CD14-positive monocyte (primary cell): ENCODE measurements at regions not wholly inside any gene's neighbourhood (a gene's known extent, or its start where the extent isn't known, plus 50 kb on each side); places are given as distances from the start of the nearest gene placed in this dataset.

Experiments used
- DNase-seq, 3 donors: peaks; one replicate each; pipeline ENCODE4 v3.0.0-alpha.2; 2011 to 2022
- H2AFZ ChIP-seq: 2 replicates; pipeline ENCODE4 v1.6.0; 2012; ENCODE audit warnings: mild to moderate bottlenecking, low read depth, low read length, inconsistent platforms; ENCODE audit not compliant: insufficient read depth, poor library complexity, severe bottlenecking
- H3K27ac ChIP-seq, 2 donors: 1 replicate in 1 of 2; 2 replicates in 1 of 2; pipeline ENCODE4 v1.5.1; 2012 to 2013; ENCODE audit warnings: low read length in 2 of 2, control low read depth in 1 of 2, inconsistent platforms in 1 of 2, low read depth in 1 of 2, mild to moderate bottlenecking in 1 of 2
- H3K27me3 ChIP-seq, 2 donors: one replicate each; pipeline versions ENCODE4 v1.6.0 to v1.6.1; 2011 to 2013; ENCODE audit warnings: low read length in 2 of 2; ENCODE audit not compliant: control insufficient read depth in 2 of 2, insufficient read depth in 2 of 2
- H3K36me3 ChIP-seq, 2 donors: replicated peaks in 1 of 2; 1 replicate in 1 of 2; 2 replicates in 1 of 2; pipeline versions ENCODE4 v1.5.1 to v1.6.1; 2012 to 2013; ENCODE audit warnings: low read length in 2 of 2, control low read depth in 1 of 2, inconsistent platforms in 1 of 2, mild to moderate bottlenecking in 1 of 2; ENCODE audit not compliant: insufficient read depth in 2 of 2, control insufficient read depth in 1 of 2
- H3K4me1 ChIP-seq, 2 donors: 1 replicate in 1 of 2; 2 replicates in 1 of 2; pipeline versions ENCODE4 v1.5.1 to v1.6.1; 2012 to 2013; ENCODE audit warnings: low read length in 2 of 2, control low read depth in 1 of 2, inconsistent platforms in 1 of 2, mild to moderate bottlenecking in 1 of 2, moderate library complexity in 1 of 2; ENCODE audit not compliant: insufficient read depth in 2 of 2, control insufficient read depth in 1 of 2
- H3K4me2 ChIP-seq: replicated peaks from 2 replicates; pipeline ENCODE3; 2012; ENCODE audit warnings: low read length, moderate library complexity, mild to moderate bottlenecking; ENCODE audit not compliant: poor library complexity, severe bottlenecking; ENCODE audit errors: extremely low read depth
- H3K4me3 ChIP-seq, 3 experiments: fragments of 200-600 bp in 1 of 3; sonication (generic) in 1 of 3; replicated peaks in 1 of 3; 1 replicate in 2 of 3; 2 replicates in 1 of 3; pipeline ENCODE4 v1.5.1; 2011 to 2013; ENCODE audit warnings: low read length in 3 of 3, mild to moderate bottlenecking in 3 of 3, control low read depth in 2 of 3, low read depth in 2 of 3, inconsistent platforms in 1 of 3, moderate library complexity in 1 of 3
- H3K79me2 ChIP-seq: 2 replicates; pipeline ENCODE4 v1.6.0; 2012; ENCODE audit warnings: mild to moderate bottlenecking, control low read depth, inconsistent platforms, low read length, moderate library complexity; ENCODE audit not compliant: insufficient read depth
- H3K9ac ChIP-seq: 2 replicates; pipeline ENCODE4 v1.6.0; 2017; ENCODE audit warnings: low read length, mild to moderate bottlenecking; ENCODE audit not compliant: insufficient read depth, poor library complexity, severe bottlenecking
- H3K9me3 ChIP-seq, 2 donors: replicated peaks in 1 of 2; 1 replicate in 1 of 2; 2 replicates in 1 of 2; pipeline versions ENCODE4 v1.5.1 to v1.6.1; 2012 to 2013; ENCODE audit warnings: low read length in 2 of 2, control low read depth in 1 of 2; ENCODE audit not compliant: control insufficient read depth in 1 of 2, insufficient read depth in 1 of 2
- H4K20me1 ChIP-seq: 2 replicates; pipeline ENCODE4 v1.6.0; 2012; ENCODE audit warnings: mild to moderate bottlenecking, low read length, control low read depth, moderate library complexity; ENCODE audit not compliant: insufficient read depth
- H3K27ac Mint-ChIP-seq, 7 donors: one replicate each; pipeline ENCODE4 v1.8.0; 2020; ENCODE audit warnings: mild to moderate bottlenecking in 7 of 7, mixed read lengths in 7 of 7, moderate library complexity in 6 of 7, inconsistent platforms in 2 of 7
- H3K27me3 Mint-ChIP-seq, 3 donors: one replicate each; pipeline ENCODE4 v1.8.0; 2021 to 2022; ENCODE audit warnings: low read depth in 3 of 3, mild to moderate bottlenecking in 3 of 3, mixed read lengths in 3 of 3, moderate library complexity in 3 of 3, inconsistent platforms in 1 of 3
- H3K36me3 Mint-ChIP-seq, 2 donors: one replicate each; pipeline ENCODE4 v1.8.0; 2020; ENCODE audit warnings: mixed read lengths in 2 of 2, inconsistent platforms in 1 of 2, mild to moderate bottlenecking in 1 of 2
- H3K4me1 Mint-ChIP-seq: one replicate; pipeline ENCODE4 v1.8.0; 2020; ENCODE audit warnings: mild to moderate bottlenecking, mixed read lengths
- H3K4me3 Mint-ChIP-seq, 2 donors: one replicate each; pipeline ENCODE4 v1.8.0; 2020; ENCODE audit warnings: mild to moderate bottlenecking in 2 of 2, mixed read lengths in 2 of 2, moderate library complexity in 1 of 2
- H3K9me3 Mint-ChIP-seq, 7 donors: one replicate each; pipeline ENCODE4 v1.8.0; 2020 to 2022; ENCODE audit warnings: mixed read lengths in 7 of 7, mild to moderate bottlenecking in 6 of 7, moderate library complexity in 6 of 7, inconsistent platforms in 2 of 7
- CTCF ChIP-seq: fragments of 200-600 bp; IDR thresholded peaks from one replicate; pipeline ENCODE4 v1.8.0; 2022; ENCODE audit warnings: antibody characterized with exemption, mild to moderate bottlenecking
- WGBS: methylation state at CpG from one replicate; pipeline ENCODE4 v1.1.5; 2013; ENCODE audit warnings: missing lambda C conversion rate; ENCODE audit not compliant: insufficient coverage; 5-methylcytosine and 5-hydroxymethylcytosine counted together
- intact Hi-C, 2 donors: fragments of 100-400 bp; cut with micrococcal nuclease; formaldehyde crosslinking; loops; one replicate each; pipeline versions ENCODE4 v1.15.0 to v1.15.1; 2023

GRCh38 chr22:22388090-22388489, 120.5 kb downstream of the ZNF280B start:
- H3K27ac Mint-ChIP-seq, result no peak overlapping the region
- no peaks in the 10 kb centered on the region for H3K4me1 Mint-ChIP-seq
- Histone ChIP-seq H3K9me3 (peaks cover 0 to 3% of the 10 kb centered on the region in 2 donors), H3K36me3 (no peaks in the 10 kb centered on the region), H4K20me1 (no peaks in the 10 kb centered on the region), H3K4me2 (no peak overlapping the region), H3K4me3 (no peak overlapping the region), H3K9ac (no peak overlapping the region), H2AFZ (no peak overlapping the region), H3K27me3 (peaks cover 3 to 15% of the 10 kb centered on the region in 2 donors), H3K79me2 (no peaks in the 10 kb centered on the region), H3K27ac (no peak overlapping the region), H3K4me1 (no peaks in the 10 kb centered on the region)
- H3K9me3 Mint-ChIP-seq, result peaks cover 0 to 11% (median 3%) of the 10 kb centered on the region in 7 donors
- no peak for TF ChIP-seq CTCF
- intact Hi-C loops, result no loop called here
- no peaks in the 10 kb centered on the region for H3K36me3 Mint-ChIP-seq
- peaks cover 6 to 35% (median 22%) of the 10 kb centered on the region in 3 donors for H3K27me3 Mint-ChIP-seq
- no peak for DNase-seq
- no peak overlapping the region for H3K4me3 Mint-ChIP-seq
- WGBS, result 89% methylated on average over 5 of the region's 5 CpGs

GRCh38 chr22:22388494-22388893, 120.0 kb downstream of the ZNF280B start:
- Histone ChIP-seq H3K27ac (no peak overlapping the region), H3K4me2 (no peak overlapping the region), H3K4me1 (no peaks in the 10 kb centered on the region), H3K27me3 (peaks cover 3 to 12% of the 10 kb centered on the region in 2 donors), H3K79me2 (no peaks in the 10 kb centered on the region), H3K4me3 (no peak overlapping the region), H3K9me3 (peaks cover 0 to 3% of the 10 kb centered on the region in 2 donors), H3K9ac (no peak overlapping the region), H2AFZ (no peak overlapping the region), H4K20me1 (no peaks in the 10 kb centered on the region), H3K36me3 (no peaks in the 10 kb centered on the region)
- H3K27me3 Mint-ChIP-seq, result peaks cover 4 to 31% (median 19%) of the 10 kb centered on the region in 3 donors
- WGBS, result 100% methylated on average over 2 of the region's 3 CpGs
- TF ChIP-seq CTCF, result no peak
- intact Hi-C loops, result no loop called here
- H3K4me3 Mint-ChIP-seq, result no peak overlapping the region
- peaks cover 0 to 14% (median 3%) of the 10 kb centered on the region in 7 donors for H3K9me3 Mint-ChIP-seq
- H3K27ac Mint-ChIP-seq, result no peak overlapping the region
- no peaks in the 10 kb centered on the region for H3K36me3 Mint-ChIP-seq
- no peaks in the 10 kb centered on the region for H3K4me1 Mint-ChIP-seq
- no peak for DNase-seq
